ENCODE measurements at regions not wholly inside any gene's neighbourhood (a gene's known extent, or its start where the extent isn't known, plus 50 kb on each side); places are given as distances from the start of the nearest gene placed in this dataset.
A peak's percentile ranks its signal among the peaks of the same experiment; 100 is the strongest.
"Not testable (repeated sequence)": the region's sequence is repeated elsewhere in the genome, so short reads cannot be mapped to it uniquely, and the experiment has no call there.

DNA sequence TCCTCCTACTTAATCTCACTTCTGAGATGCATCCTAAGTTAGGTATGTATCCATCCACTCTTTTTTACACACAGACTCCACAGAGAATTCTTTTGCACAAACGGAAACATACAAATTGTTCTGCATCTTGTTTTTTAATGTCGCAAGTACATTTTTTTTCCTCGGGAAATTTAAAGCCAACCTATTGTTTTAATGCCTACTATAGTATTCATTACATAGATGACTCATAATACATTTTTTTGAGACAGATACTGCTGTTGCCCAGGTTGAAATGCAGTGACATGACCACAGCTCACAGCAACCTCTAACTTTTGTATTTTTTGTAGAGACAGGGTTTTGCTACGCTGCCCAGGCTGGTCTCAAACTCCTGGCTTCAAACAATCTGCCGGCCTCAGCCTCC is 90.8 kb upstream of the TMEM45B start:
- DNase-seq (ENCODE audit: low read depth in 1 of 2, low spot score in 1 of 2) = no peak

- DNase-seq (ENCODE audit: low read depth in 1 of 2, low spot score in 1 of 2) = no peak
Measured at GRCh38 chr11:129726179-129726578, 89.5 kb upstream of the TMEM45B start.

DNA sequence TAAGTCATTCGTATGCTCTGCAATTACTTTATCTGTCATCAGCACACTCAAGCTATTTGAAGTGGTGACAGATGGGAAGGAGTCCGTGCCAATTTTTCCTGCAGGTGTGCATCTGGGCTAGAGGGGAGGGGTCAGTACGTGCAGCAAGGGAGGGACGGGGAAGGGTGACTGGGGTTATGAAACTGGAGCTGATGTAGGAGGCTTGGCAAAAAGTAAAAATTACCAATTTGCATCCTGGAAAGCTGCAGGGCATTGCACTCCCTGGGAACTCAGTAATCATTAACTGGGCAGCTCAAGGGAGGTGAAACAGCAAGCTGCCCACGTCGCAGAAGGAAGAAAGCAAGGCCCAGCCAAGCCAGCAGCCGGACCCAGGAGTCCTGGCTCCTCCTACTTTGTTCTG is 87.1 kb upstream of the TMEM45B start:
- no peak for DNase-seq (ENCODE audit: low read depth in 1 of 2, low spot score in 1 of 2)

GRCh38 chr11:129729216-129729615 is 86.4 kb upstream of the TMEM45B start:
- no peak for DNase-seq (ENCODE audit: low read depth in 1 of 2, low spot score in 1 of 2)

DNA sequence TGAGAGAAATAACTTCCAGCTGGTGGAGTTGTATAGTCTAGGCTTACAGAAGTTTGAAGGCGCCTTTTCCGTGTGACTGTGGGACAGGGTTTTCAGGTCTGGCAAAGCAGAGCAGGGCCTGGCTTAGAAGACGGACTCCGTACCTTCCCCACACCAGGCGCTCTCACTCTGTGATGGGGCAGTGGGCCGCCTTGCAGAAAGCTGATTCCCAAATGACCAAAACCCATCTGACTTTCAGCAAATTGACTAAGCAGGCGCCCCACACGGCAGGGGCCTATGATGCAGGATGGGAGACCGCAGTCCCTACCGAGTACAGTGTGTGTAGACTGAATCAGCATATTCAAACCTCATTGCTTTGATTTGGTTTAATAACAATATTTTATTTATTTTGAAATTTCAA is 85.8 kb upstream of the TMEM45B start:
- no peak for DNase-seq (ENCODE audit: low read depth in 1 of 2, low spot score in 1 of 2)

- DNase-seq (ENCODE audit: low read depth in 1 of 2, low spot score in 1 of 2) = no peak
Measured at GRCh38 chr11:129731316-129731715, 84.3 kb upstream of the TMEM45B start.

DNA sequence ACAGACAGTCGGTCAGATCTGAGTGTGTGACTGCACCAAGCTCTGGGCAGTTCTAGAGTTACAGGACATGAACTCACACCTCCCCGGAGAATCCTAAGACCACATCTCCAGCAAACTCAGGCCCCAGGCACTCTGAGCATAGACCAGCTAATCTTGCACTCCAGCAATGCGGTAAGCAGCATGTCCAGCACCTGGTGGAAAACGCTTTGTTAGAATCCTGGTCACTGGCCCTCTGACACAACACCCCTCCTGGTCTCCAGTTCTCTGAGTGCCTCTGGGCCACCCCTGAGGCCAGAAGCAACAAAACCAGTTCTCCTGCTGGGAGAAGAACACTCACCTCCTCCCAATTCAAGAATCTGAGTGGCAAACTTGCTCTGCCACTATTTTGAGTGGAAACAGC is 82.7 kb upstream of the TMEM45B start:
- DNase-seq (ENCODE audit: low read depth in 1 of 2, low spot score in 1 of 2) = no peak

- no peak for DNase-seq (ENCODE audit: low read depth in 1 of 2, low spot score in 1 of 2)
Measured at GRCh38 chr11:129733384-129733783, 82.3 kb upstream of the TMEM45B start.

DNA sequence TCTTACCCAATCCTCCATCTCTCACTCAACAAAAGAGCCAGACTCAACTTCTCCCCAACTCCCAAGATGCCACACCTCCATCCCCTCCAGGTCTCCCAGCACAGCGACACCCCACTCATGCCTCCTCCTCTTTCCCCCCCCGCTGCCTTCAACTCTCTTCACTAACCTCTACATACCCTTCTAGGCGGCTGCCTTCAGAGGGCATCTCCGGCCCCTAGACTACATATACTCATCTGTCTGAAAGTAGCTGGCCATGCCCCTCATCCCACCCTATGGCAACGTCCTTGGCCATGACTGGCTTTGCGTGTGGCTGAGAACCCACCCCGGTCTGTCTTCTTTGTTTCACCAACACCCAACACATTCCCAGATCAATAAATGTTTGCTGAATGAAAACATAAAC is 81.7 kb upstream of the TMEM45B start:
- no peak for DNase-seq (ENCODE audit: low read depth in 1 of 2, low spot score in 1 of 2)

DNA sequence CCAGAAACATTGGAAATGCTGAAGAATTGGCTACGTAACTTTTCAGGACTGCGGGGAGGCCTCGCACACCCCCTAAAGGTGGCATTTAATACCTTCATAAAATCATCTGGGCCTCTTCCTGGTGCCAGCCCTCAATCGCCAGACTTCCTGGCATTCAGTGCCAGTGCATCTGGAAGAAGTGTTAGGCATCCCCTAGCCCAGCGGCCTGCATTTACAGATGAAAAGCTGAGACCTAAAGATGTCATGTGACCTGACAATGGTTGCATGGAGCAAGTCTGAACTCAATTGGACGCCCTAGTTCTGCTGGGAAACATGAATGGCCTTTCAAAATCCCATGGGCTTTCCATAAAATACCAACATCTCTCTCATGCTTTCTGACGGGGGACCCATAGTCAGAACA is 81.0 kb upstream of the TMEM45B start:
- DNase-seq (ENCODE audit: low read depth in 1 of 2, low spot score in 1 of 2) = no peak

DNA sequence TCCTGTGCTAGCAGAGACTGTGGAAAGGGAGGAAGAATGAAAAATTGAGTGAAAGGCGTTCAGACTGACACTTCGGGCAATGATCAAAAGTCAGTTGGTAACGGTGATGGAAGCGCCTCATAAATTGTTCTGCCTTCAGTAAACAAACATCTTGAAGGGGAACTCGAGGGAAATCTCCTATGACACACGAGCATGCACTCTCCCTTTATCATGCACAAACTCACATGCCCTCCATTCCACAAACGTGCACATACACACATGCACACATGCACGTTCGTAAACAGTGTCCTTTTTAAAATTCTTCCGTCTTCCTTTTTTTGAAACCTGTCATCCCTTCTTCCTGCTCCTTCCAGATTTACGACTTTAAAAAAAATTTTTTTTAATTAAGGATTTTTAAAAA is 77.8 kb upstream of the TMEM45B start:
- DNase-seq (ENCODE audit: low read depth in 1 of 2, low spot score in 1 of 2) = no peak

DNA sequence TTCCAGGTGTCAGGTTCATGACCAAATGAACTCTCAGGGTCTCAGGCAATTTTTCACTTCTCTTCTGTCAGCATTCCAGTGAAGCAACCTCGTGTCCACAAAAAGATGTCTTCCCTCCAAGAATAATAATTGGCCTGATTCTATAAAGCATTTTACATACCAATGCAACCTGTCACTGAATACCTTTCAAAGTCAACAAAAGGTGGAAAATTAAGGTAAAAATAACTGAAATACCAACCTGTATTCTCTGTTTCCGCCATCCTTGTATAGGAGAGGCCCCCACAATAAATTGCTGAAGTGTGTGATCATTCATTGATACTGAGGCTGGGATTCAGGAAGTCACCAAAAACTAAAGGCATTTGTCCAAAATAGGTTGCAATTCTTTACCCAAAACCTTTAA is 77.4 kb upstream of the TMEM45B start:
- no peak for DNase-seq (ENCODE audit: low read depth in 1 of 2, low spot score in 1 of 2)

DNA sequence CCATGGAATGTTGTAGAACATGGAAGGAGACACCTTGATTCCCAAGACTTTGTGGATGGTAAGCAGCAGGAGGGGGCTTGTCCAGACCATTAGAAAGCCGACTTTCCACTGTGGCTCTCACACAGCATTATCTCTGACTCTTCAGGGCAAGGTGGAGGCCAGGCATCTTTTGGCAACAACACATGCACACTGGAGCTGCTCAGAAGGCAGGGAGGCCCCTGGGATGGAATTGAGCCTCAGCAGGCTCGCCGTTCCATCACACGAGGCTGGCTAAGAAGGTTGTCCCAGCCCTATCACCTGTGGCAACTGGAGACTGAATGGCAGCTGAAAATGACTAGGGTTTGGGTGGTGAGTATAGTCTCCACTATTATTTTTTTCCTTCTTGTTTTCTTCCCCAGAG is 76.3 kb upstream of the TMEM45B start:
- no peak for DNase-seq (ENCODE audit: low read depth in 1 of 2, low spot score in 1 of 2)

DNA sequence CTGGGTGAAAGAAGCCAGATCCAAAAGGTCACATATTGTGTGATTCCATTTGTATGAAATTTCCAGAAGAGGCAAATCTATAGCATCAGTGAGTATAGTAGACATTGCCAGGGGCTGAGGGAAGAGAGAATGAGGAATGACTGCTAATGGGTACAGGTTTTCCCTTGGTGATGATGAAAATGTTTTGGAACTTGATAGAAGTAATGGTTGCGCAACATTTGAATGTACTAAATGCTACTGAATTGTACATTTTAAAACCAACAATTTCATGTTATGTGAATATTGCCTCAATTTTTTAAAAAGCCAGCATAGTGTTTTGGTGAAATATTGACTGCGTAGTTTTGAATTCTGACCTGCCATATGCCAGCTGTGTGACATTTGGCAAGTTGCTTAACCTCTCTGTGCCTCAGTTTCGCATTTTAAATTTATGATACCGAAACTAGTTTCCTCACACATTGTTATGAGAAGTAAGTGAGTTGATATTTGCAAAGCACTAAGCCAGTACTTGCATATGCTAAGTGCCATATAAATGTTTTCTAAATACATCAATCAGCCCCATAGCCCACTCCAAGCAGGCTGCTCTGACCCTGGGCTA is 75.4 kb upstream of the TMEM45B start:
- DNase-seq (ENCODE audit: low read depth in 1 of 2, low spot score in 1 of 2) = no peak

GRCh38 chr11:129743112-129743815 is 72.4 kb upstream of the TMEM45B start:
- DNase-seq (ENCODE audit: low read depth in 1 of 2, low spot score in 1 of 2) = no peak

DNA sequence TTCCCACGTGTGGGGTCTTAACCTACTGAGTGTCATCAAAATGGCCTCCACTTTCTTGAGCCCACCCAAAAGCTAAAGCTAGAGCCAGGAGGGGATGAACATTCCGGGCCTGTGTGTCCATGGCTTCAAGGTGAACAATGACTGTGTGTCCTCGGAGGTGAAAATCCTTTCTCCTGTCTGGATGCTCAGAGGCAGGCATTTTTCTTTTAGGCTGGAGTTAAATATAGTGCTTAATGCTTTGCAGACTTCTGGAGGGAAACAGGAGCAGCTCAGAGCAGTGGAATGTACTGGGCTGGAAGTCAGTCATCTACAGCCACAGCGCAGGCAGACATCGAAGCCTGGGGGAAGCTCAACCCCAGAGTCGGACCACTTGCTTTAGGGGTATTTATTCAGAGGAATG is 68.6 kb upstream of the TMEM45B start:
- DNase-seq (ENCODE audit: low read depth in 1 of 2, low spot score in 1 of 2) = no peak

- no peak for DNase-seq (ENCODE audit: low read depth in 1 of 2, low spot score in 1 of 2)
Measured at GRCh38 chr11:129749141-129749540, 66.5 kb upstream of the TMEM45B start.

GRCh38 chr11:129750343-129751292 is 65.0 kb upstream of the TMEM45B start:
- peak; percentile 56 to 66 for DNase-seq (ENCODE audit: low read depth in 1 of 2, low spot score in 1 of 2)

DNA sequence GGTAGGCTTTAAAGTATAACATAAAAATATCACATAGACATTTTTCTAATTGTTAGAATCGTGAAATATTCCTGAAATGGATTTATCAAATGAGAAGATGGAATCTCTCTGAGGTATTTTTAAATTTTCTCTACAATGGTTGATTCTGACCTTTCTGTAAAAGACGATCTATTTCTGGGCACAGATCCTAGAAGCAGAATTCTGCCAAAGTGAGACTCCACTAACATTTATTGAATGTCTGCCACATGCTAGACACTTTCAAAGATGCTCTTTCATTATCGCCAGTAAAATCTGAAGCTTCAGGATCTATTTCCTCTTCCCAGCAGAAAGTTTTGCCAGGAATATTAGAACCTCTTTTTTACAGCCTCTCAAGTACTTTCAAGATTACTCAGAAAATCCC is 64.1 kb upstream of the TMEM45B start:
- no peak for DNase-seq (ENCODE audit: low read depth in 1 of 2, low spot score in 1 of 2)

- not testable (repeated sequence) for DNase-seq (ENCODE audit: low read depth in 1 of 2, low spot score in 1 of 2)
Measured at GRCh38 chr11:129763569-129763968, 52.1 kb upstream of the TMEM45B start.

GRCh38 chr11:129764204-129764603 is 51.4 kb upstream of the TMEM45B start:
- not testable (repeated sequence) for DNase-seq (ENCODE audit: low read depth in 1 of 2, low spot score in 1 of 2)
